ENCODE measurements at regions not wholly inside any gene's neighbourhood (a gene's known extent, or its start where the extent isn't known, plus 50 kb on each side); places are given as distances from the start of the nearest gene placed in this dataset.

GRCh38 chr18:1999387-1999786 lies 571.9 kb downstream of the METTL4 start:
- Mint-ChIP-seq H3K9me3 (ENCODE audit: low read depth) (no peaks in the 10 kb centered on the region), H3K36me3 (ENCODE audit: insufficient read depth) (no peaks in the 10 kb centered on the region), H3K4me1 (ENCODE audit: low read depth) (peaks cover 20% of the 10 kb centered on the region), H3K27ac (no peak overlapping the region), H3K4me3 (ENCODE audit: low read depth) (no peak overlapping the region), H3K27me3 (no peaks in the 10 kb centered on the region)
- DNase-seq (ENCODE audit: low spot score, unreplicated experiment), result no peak
- TF ChIP-seq, protein P1, sequence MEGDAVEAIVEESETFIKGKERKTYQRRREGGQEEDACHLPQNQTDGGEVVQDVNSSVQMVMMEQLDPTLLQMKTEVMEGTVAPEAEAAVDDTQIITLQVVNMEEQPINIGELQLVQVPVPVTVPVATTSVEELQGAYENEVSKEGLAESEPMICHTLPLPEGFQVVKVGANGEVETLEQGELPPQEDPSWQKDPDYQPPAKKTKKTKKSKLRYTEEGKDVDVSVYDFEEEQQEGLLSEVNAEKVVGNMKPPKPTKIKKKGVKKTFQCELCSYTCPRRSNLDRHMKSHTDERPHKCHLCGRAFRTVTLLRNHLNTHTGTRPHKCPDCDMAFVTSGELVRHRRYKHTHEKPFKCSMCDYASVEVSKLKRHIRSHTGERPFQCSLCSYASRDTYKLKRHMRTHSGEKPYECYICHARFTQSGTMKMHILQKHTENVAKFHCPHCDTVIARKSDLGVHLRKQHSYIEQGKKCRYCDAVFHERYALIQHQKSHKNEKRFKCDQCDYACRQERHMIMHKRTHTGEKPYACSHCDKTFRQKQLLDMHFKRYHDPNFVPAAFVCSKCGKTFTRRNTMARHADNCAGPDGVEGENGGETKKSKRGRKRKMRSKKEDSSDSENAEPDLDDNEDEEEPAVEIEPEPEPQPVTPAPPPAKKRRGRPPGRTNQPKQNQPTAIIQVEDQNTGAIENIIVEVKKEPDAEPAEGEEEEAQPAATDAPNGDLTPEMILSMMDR (IDR thresholded peaks at IDR 0.05; ENCODE audit: unreplicated experiment), result no peak

DNA sequence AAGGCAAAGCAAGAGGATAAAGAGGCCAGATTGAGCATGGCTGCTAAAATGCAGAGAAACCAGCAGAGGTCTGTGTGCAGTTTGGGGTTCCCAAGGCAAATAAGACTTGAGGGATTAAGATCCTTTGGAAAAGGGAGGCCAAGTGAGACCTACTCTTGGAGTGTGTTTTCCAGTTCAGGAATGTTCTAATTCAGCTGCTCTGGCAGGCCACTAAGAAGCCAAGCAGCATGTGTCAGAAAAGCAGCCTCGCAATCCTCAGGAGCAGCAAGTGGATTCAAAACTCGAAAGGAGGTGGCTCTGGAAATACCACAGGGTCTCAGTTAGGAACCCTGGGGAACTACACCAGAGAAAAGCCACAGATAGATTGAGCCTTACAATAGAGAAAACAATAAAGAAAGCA lies 569.2 kb downstream of the METTL4 start:
- Mint-ChIP-seq H3K4me1 (ENCODE audit: low read depth) (peaks cover 20% of the 10 kb centered on the region), H3K36me3 (ENCODE audit: insufficient read depth) (no peaks in the 10 kb centered on the region), H3K4me3 (ENCODE audit: low read depth) (peak overlapping the region; percentile 2), H3K27me3 (no peaks in the 10 kb centered on the region), H3K9me3 (ENCODE audit: low read depth) (no peaks in the 10 kb centered on the region), H3K27ac (peak overlapping the region; percentile 96)
- TF ChIP-seq, protein P1 (IDR thresholded peaks at IDR 0.05; ENCODE audit: unreplicated experiment), result no peak
- DNase-seq (ENCODE audit: low spot score, unreplicated experiment), result no peak

DNA sequence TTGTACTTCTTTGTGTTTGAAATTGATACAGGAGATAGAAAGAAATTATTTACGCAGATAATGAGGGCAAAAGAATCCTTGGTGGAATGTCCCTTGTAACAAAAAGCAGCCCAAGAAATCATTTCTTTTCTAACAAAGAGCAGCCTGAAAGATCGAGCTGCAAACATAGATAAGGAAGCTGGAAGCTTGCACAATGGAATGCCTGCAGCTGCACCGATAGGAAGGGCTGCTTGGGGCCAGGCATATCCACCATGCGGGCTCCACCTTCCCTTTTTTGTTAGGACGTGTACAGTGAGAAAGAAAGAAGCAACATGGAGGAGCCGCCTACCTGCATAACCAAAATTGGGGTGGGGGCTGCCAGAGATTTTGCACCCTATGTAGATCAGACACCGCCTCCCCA lies 568.7 kb downstream of the METTL4 start:
- Mint-ChIP-seq H3K4me3 (ENCODE audit: low read depth) (peak overlapping the region; percentile 5), H3K27me3 (no peaks in the 10 kb centered on the region), H3K4me1 (ENCODE audit: low read depth) (peaks cover 20% of the 10 kb centered on the region), H3K27ac (peak overlapping the region; percentile 96), H3K9me3 (ENCODE audit: low read depth) (no peaks in the 10 kb centered on the region), H3K36me3 (ENCODE audit: insufficient read depth) (no peaks in the 10 kb centered on the region)
- TF ChIP-seq, protein P1 (IDR thresholded peaks at IDR 0.05; ENCODE audit: unreplicated experiment), result no peak
- peak; percentile 25 for DNase-seq (ENCODE audit: low spot score, unreplicated experiment)

DNA sequence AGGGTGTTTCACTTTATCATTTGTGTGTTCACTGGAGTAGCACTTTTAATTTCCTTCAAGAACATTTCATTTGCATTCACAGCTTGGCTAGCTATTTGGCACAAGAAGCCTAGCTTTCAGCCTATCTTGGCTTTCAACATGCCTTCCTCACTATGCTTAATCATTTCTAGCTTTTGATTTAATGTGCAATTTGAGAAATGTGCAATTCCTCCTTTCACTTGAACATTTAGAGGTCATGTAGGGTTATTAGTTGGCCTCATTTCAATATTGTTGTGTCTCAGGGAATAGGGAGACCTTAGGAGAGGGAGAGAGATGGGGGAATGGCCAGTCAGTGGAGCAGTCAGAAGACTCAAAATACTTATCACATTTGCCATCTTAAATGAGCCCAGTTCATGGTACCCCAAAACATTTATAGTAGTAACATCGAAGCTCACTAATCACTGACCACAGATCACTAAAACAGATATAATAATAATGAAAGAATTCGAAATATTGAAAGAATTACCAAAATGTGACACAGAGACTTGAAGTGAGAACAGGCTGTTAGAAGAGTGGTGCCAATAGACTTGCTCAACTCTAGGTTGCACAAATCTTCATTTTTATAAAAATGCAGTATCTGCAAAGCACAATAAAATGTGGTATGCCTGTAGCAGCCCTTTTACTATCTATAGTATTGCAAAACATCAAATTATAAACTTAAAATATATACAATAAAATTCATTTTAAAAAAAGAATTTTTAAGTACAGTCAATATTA lies 561.2 kb downstream of the METTL4 start:
- H3K36me3 Mint-ChIP-seq (ENCODE audit: insufficient read depth), result no peaks in the 10 kb centered on the region
- H3K27me3 Mint-ChIP-seq, result no peaks in the 10 kb centered on the region
- TF ChIP-seq, protein P1 (IDR thresholded peaks at IDR 0.05; ENCODE audit: unreplicated experiment), result no peak

GRCh38 chr18:2027016-2027415 lies 544.3 kb downstream of the METTL4 start:
- TF ChIP-seq, protein P1 (IDR thresholded peaks at IDR 0.05; ENCODE audit: unreplicated experiment), result no peak
- Mint-ChIP-seq H3K4me1 (ENCODE audit: low read depth) (no peaks in the 10 kb centered on the region), H3K36me3 (ENCODE audit: insufficient read depth) (no peaks in the 10 kb centered on the region), H3K4me3 (ENCODE audit: low read depth) (no peak overlapping the region), H3K27ac (no peak overlapping the region), H3K9me3 (ENCODE audit: low read depth) (no peaks in the 10 kb centered on the region), H3K27me3 (no peaks in the 10 kb centered on the region)
- no peak for DNase-seq (ENCODE audit: low spot score, unreplicated experiment)

More for the DNA sequence above, 561.2 kb downstream of the METTL4 start:
- Mint-ChIP-seq H3K4me3 (ENCODE audit: low read depth) (no peak overlapping the region), H3K9me3 (ENCODE audit: low read depth) (peaks cover 13% of the 10 kb centered on the region), H3K4me1 (ENCODE audit: low read depth) (no peaks in the 10 kb centered on the region), H3K27ac (no peak overlapping the region)
- no peak for DNase-seq (ENCODE audit: low spot score, unreplicated experiment)
